Hepatocyte (in vitro differentiated cells): ENCODE measurements at regions not wholly inside any gene's neighbourhood (a gene's known extent, or its start where the extent isn't known, plus 50 kb on each side); places are given as distances from the start of the nearest gene placed in this dataset. TPM values are rescaled to one million over a fixed set of nuclear protein-coding genes. Genes with fewer than 3 reads are reported as not detected.
"Not testable (repeated sequence)": the region's sequence is repeated elsewhere in the genome, so short reads cannot be mapped to it uniquely, and the experiment has no call there.

ENCODE experiments used
- DNase-seq: peaks from one replicate; pipeline ENCODE4 v3.0.0-alpha.2; 2016; ENCODE audit warnings: low spot score
- H2AFZ ChIP-seq: fragments of 200-600 bp; sonication (generic); 2 replicates; pipeline ENCODE4 v1.6.0; 2016; ENCODE audit warnings: antibody characterized with exemption, mild to moderate bottlenecking
- H3K27ac ChIP-seq: fragments of 200-600 bp; sonication (generic); 2 replicates; pipeline ENCODE4 v1.5.1; 2016; ENCODE audit warnings: mild to moderate bottlenecking
- H3K27me3 ChIP-seq: fragments of 200-600 bp; sonication (generic); 2 replicates; pipeline ENCODE4 v1.6.1; 2016
- H3K36me3 ChIP-seq: fragments of 200-600 bp; sonication (generic); replicated peaks from 2 replicates; pipeline ENCODE4 v1.5.1; 2016; ENCODE audit warnings: low read depth; ENCODE audit not compliant: insufficient read depth
- H3K4me1 ChIP-seq: fragments of 200-600 bp; sonication (generic); 2 replicates; pipeline ENCODE4 v1.5.1; 2016; ENCODE audit warnings: mild to moderate bottlenecking, moderate library complexity; ENCODE audit not compliant: insufficient read depth
- H3K4me2 ChIP-seq: fragments of 200-600 bp; sonication (generic); 2 replicates; pipeline ENCODE4 v1.6.0; 2016
- H3K4me3 ChIP-seq: fragments of 200-600 bp; sonication (generic); 2 replicates; pipeline ENCODE4 v1.5.1; 2016; ENCODE audit warnings: mild to moderate bottlenecking
- H3K79me2 ChIP-seq: fragments of 200-600 bp; sonication (generic); 2 replicates; pipeline ENCODE4 v1.6.0; 2017; ENCODE audit warnings: mild to moderate bottlenecking
- H3K9me2 ChIP-seq: fragments of 200-600 bp; sonication (generic); replicated peaks from 2 replicates; pipeline ENCODE4 v1.6.0; 2017; ENCODE audit warnings: mild to moderate bottlenecking; ENCODE audit not compliant: insufficient read depth
- H3K9me3 ChIP-seq: fragments of 200-600 bp; sonication (generic); 2 replicates; pipeline ENCODE4 v1.5.1; 2016; ENCODE audit warnings: low read depth, mild to moderate bottlenecking
- H4K20me1 ChIP-seq: fragments of 200-600 bp; sonication (generic); 2 replicates; pipeline ENCODE4 v1.6.0; 2016; ENCODE audit warnings: mild to moderate bottlenecking; ENCODE audit not compliant: insufficient read depth, poor library complexity, severe bottlenecking
- CTCF ChIP-seq: fragments of 200-600 bp; sonication (generic); IDR thresholded peaks from 2 replicates; pipeline ENCODE4 v1.5.1; 2016; ENCODE audit warnings: antibody characterized with exemption, mild to moderate bottlenecking; ENCODE audit not compliant: poor library complexity
- EZH2 ChIP-seq: fragments of 200-600 bp; sonication (generic); IDR thresholded peaks from 2 replicates; pipeline ENCODE4 v1.6.1; 2016; ENCODE audit warnings: antibody characterized with exemption, mild to moderate bottlenecking, borderline replicate concordance
- EZH2phosphoT487 ChIP-seq: fragments of 200-600 bp; sonication (generic); IDR thresholded peaks from one replicate; pipeline ENCODE4 v1.6.1; 2018; ENCODE audit warnings: antibody characterized with exemption, mild to moderate bottlenecking, low read depth, moderate library complexity; ENCODE audit not compliant: unreplicated experiment, severe bottlenecking
- WGBS: methylation state at CpG from one replicate; pipeline ENCODE4 v1.1.6; 2016; ENCODE audit warnings: low lambda C conversion rate; ENCODE audit errors: missing lambda C conversion rate; 5-methylcytosine and 5-hydroxymethylcytosine counted together
- small RNA-seq: library from RNA; depleted of rRNA; stranded (forward); fragments of <200 nt; gene quantifications from one replicate; pipeline ENCODE3, GENCODE V24; 2014

GRCh38 chr20:47843886-47844567 lies 58.7 kb upstream of the SULF2 start:
- peak; percentile 55 for DNase-seq
- Histone ChIP-seq H3K4me2 (no peak overlapping the region), H3K27ac (no peak overlapping the region), H3K4me1 (no peaks in the 10 kb centered on the region), H3K9me2 (no peaks in the 10 kb centered on the region), H3K36me3 (no peaks in the 10 kb centered on the region), H3K27me3 (no peaks in the 10 kb centered on the region), H3K9me3 (no peaks in the 10 kb centered on the region), H4K20me1 (no peaks in the 10 kb centered on the region), H3K4me3 (no peak overlapping the region), H2AFZ (no peak overlapping the region), H3K79me2 (no peaks in the 10 kb centered on the region)
- no peak for TF ChIP-seq CTCF
- no peak for TF ChIP-seq EZH2phosphoT487
- TF ChIP-seq EZH2 = no peak
- WGBS = 21% methylated on average over 2 of the region's 2 CpGs

- H3K9me2 ChIP-seq, H3K36me3 ChIP-seq, H3K27me3 ChIP-seq, H3K4me2 ChIP-seq, H3K4me1 ChIP-seq, H4K20me1 ChIP-seq, H3K4me3 ChIP-seq, H3K79me2 ChIP-seq, H3K27ac ChIP-seq, DNase-seq, H3K9me3 ChIP-seq, H2AFZ ChIP-seq: not testable (repeated sequence)
- WGBS = 85% methylated on average over 11 of the region's 11 CpGs
Observed at GRCh38 chr20:47842950-47843349, 57.7 kb upstream of the SULF2 start.

- H3K9me2 ChIP-seq, H3K4me1 ChIP-seq, H4K20me1 ChIP-seq, H3K4me3 ChIP-seq, H3K36me3 ChIP-seq, H3K27ac ChIP-seq, H3K79me2 ChIP-seq, DNase-seq, H3K4me2 ChIP-seq, H3K27me3 ChIP-seq, H3K9me3 ChIP-seq, H2AFZ ChIP-seq: not testable (repeated sequence)
- 84% methylated on average over 12 of the region's 12 CpGs for WGBS
Observed at GRCh38 chr20:47842004-47842403, 56.7 kb upstream of the SULF2 start.

GRCh38 chr20:47836256-47836817 lies 51.1 kb upstream of the SULF2 start:
- H3K79me2 ChIP-seq, H3K4me1 ChIP-seq, H3K9me3 ChIP-seq, DNase-seq, H4K20me1 ChIP-seq, H3K9me2 ChIP-seq, H2AFZ ChIP-seq, H3K27ac ChIP-seq, H3K4me3 ChIP-seq, H3K27me3 ChIP-seq, H3K4me2 ChIP-seq, H3K36me3 ChIP-seq: not testable (repeated sequence)
- WGBS = 87% methylated on average over 9 of the region's 11 CpGs

Small RNA genes in the stretch of these regions (small RNA-seq; reads per million reads assigned to genes)
- 0.09 reads per million for gene RNA5SP486
- gene RNU7-144P = not detected
- gene RNU7-92P = not detected
